GM10266 (cell line): ENCODE measurements at regions not wholly inside any gene's neighbourhood (a gene's known extent, or its start where the extent isn't known, plus 50 kb on each side); places are given as distances from the start of the nearest gene placed in this dataset.

Experiments
- DNase-seq: peaks from one replicate; pipeline ENCODE4 v3.0.0; 2012; ENCODE audit errors: extremely low spot score
- TF ChIP-seq, protein P1 (sequence below): IDR thresholded peaks from 2 replicates; pipeline ENCODE4 v1.5.1; 2012; ENCODE audit warnings: mild to moderate bottlenecking, low read depth; ENCODE audit not compliant: control insufficient read depth, insufficient read depth; ENCODE audit errors: missing control alignments

DNA sequence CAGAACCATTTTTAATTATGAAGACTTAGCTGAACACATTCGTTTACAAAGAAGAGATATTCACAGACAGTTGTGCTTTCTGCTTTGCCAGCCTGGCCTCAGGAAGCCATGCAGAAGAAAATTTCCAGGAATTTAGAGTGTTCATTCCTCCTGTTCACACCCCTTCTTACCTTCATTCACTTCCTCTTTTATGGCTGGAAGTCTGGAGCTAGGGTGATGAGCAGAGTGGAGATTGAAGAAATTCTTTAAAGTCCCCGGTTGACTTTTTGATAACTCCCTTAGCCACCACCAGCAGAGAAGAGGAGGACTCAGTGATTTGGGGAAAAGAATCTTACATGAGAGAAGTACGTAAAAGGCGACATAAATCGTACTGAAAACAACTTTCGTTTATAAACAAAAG is 263.6 kb upstream of the TSHZ3 start:
- DNase-seq, result no peak
- TF ChIP-seq, protein P1, sequence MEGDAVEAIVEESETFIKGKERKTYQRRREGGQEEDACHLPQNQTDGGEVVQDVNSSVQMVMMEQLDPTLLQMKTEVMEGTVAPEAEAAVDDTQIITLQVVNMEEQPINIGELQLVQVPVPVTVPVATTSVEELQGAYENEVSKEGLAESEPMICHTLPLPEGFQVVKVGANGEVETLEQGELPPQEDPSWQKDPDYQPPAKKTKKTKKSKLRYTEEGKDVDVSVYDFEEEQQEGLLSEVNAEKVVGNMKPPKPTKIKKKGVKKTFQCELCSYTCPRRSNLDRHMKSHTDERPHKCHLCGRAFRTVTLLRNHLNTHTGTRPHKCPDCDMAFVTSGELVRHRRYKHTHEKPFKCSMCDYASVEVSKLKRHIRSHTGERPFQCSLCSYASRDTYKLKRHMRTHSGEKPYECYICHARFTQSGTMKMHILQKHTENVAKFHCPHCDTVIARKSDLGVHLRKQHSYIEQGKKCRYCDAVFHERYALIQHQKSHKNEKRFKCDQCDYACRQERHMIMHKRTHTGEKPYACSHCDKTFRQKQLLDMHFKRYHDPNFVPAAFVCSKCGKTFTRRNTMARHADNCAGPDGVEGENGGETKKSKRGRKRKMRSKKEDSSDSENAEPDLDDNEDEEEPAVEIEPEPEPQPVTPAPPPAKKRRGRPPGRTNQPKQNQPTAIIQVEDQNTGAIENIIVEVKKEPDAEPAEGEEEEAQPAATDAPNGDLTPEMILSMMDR, result no peak

DNA sequence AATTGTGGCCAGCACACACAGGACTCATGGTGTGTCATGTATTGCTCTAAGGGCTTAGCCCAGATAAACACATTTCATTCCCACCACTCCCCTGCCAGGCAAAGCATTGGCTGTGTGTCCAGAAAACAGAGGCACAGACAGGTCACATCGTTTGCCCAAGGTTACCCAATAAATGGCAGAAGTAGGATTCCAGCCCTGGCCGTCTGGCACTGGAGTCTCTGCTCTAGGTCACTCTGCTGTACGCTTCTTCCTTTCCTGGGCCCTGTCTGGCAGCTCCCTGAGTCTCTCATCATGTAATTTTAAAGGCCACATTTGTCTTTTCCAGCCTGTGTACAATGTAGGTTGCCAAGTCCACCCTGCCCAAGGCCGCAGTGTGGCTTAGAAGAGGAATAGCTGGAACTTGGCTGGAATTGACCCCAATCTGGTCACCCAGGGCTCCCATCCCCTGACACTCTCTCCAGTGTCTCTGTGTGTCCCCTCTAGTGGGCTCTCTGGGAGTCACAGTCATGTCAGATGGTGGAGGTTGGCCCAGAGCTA is 264.5 kb upstream of the TSHZ3 start:
- no peak for DNase-seq
- TF ChIP-seq, protein P1, result no peak

DNA sequence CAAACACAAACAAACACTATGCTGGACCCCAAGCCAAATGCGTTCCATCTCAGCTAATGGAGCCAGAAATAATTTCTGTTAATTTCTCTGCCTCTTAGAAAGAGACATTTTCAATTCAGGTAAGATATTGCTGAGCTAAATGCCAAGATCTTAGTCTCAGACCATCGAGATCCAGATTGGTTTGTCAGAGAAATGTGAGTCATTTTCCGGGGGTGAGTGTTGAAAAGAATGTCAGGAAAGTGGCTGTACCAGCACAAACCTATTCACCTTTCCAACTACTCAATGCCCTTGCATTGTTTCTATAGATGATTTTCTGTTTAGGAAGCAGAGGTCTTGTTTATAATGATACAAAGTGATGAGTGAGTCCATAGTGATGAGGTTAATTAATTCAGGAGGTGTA is 266.8 kb upstream of the TSHZ3 start:
- DNase-seq, result no peak
- TF ChIP-seq, protein P1, result no peak

DNA sequence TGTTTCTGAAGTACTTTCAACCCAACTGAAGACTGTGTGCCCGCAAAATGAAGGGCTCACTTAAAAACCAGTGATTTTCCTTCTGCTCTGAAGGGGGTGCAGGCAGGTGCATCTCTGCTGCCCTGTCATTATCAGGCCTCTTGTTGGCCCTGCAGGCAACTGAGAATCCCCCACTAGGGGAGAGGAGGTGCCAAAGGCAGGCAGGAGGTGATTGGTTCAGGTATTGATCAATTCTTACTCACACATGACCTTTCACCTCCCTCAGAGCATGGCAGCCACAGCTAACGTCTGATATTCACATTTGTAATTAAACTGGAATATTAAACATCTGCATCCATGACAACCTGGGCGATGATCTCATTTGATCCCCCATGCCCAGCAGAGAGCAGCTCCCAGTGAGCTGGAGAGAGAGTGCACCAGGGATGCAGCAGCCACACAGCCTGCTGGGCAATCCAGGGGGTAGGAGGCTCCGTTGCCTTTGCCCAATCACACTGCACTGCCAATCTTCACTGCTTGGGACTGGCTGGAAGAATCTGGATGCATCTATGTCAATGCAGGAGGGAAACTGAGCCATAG is 267.9 kb upstream of the TSHZ3 start:
- no peak for DNase-seq

DNA sequence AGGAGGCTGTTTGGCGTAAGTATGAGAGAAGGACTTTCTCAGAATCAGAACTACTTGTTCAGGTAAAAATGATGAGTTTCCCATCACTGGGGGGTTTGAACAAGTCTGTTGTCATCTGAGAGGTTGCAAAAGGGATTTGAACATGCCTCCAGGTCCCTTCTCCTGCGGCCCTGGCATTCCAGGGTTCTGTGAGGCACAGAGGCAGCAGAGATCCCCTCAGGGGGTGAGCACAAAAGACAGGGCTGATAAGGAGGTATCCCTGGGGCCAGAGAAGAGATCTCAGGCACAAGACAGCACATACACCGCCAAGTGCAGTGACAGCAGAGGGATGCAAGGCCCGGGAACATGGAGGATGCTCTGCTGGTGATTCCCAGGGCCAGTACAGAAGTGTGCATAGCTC is 275.8 kb upstream of the TSHZ3 start:
- no peak for DNase-seq
- TF ChIP-seq, protein P1, result no peak

More for the DNA sequence above, 267.9 kb upstream of the TSHZ3 start:
- TF ChIP-seq, protein P1, result no peak

DNA sequence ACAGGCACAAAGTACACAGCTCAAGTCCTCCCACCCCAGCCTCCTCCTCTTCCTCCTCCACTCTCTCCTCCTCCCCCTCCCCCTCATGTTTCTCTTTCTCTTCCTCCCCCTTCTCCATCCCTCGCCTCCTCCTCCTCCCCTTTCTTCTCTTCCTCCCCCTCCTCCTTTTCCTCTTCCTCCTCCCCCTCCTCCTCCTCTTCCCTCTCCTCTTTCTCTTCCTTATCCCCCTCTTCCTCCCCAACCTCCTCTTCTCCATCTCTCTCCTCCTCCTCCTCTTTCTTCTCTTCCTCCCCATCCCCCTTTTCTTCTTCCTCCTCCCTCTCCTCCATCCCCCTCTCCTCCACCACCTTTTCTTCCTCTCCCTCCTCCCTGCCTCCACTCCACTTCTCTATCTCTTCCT is 276.3 kb upstream of the TSHZ3 start:
- DNase-seq, result no peak
- TF ChIP-seq, protein P1, result no peak

DNA sequence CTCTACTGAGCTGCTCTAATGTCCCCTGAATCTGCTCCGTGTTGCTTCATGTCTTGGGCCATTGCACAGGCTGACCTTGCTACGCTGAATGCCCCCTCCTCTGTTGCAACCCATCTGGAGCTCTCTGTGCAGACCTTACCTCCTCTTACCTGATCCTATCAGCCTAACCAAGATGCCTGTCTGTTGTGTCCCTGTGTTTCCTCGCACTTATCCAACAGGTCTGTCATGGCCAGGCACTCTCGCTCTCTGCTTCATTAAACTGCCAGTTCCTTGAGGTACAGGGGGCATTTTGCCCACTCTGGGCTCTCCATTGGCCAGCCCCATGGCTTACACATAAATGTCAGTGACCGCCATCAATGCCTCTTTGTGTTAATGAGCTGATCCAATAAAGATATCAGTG is 277.7 kb upstream of the TSHZ3 start:
- no peak for DNase-seq
- TF ChIP-seq, protein P1, result no peak
